T47D (cell line): ENCODE measurements at regions not wholly inside any gene's neighbourhood (a gene's known extent, or its start where the extent isn't known, plus 50 kb on each side); places are given as distances from the start of the nearest gene placed in this dataset.

ENCODE experiments used
- DNase-seq, 2 experiments: peaks; one replicate each; pipeline versions ENCODE4 v3.0.0 to v3.0.0-alpha.2; 2011 to 2012; ENCODE audit warnings: low read depth in 1 of 2, low spot score in 1 of 2
- JUND ChIP-seq: IDR thresholded peaks from 2 replicates; pipeline ENCODE4 v1.6.1; 2012; ENCODE audit warnings: low read depth
- in situ Hi-C: cut with HindIII; loops from 2 replicates; pipeline ENCODE4 v1.10.0; 2016; ENCODE audit warnings: low sequenced_read_pairs, low pct_unique_long_range_greater_than_20kb

- in situ Hi-C loops = no loop called here
- no peak for TF ChIP-seq JUND
- no peak for DNase-seq
Observed at GRCh38 chr16:64136314-64136713, 985.5 kb downstream of the CDH11 start.

GRCh38 chr16:64133366-64133765 is 988.5 kb downstream of the CDH11 start:
- no peak for TF ChIP-seq JUND
- in situ Hi-C loops = no loop called here
- DNase-seq = no peak

GRCh38 chr16:64132759-64133361 is 989.0 kb downstream of the CDH11 start:
- in situ Hi-C loops = no loop called here
- no peak for DNase-seq
- no peak for TF ChIP-seq JUND

GRCh38 chr16:64132190-64132589 is 989.7 kb downstream of the CDH11 start:
- DNase-seq = no peak
- in situ Hi-C loops = no loop called here
- TF ChIP-seq JUND = no peak

- TF ChIP-seq JUND = no peak
- DNase-seq = no peak
- in situ Hi-C loops = no loop called here
Observed at GRCh38 chr16:64131423-64131822, 990.4 kb downstream of the CDH11 start.

GRCh38 chr16:64130140-64130539 is 991.7 kb downstream of the CDH11 start:
- no peak for TF ChIP-seq JUND
- in situ Hi-C loops = no loop called here
- no peak for DNase-seq

GRCh38 chr16:64122177-64122576 is 999.7 kb downstream of the CDH11 start:
- in situ Hi-C loops = no loop called here
- no peak for DNase-seq
- TF ChIP-seq JUND = no peak

- in situ Hi-C loops = no loop called here
- DNase-seq = no peak
- TF ChIP-seq JUND = no peak
Observed at GRCh38 chr16:64121473-64121872, 1000.4 kb downstream of the CDH11 start.

- no peak for TF ChIP-seq JUND
- no peak for DNase-seq
- in situ Hi-C loops = no loop called here
Observed at GRCh38 chr16:64116151-64116550, 1005.7 kb downstream of the CDH11 start.

GRCh38 chr16:64109241-64109640 is 1012.6 kb downstream of the CDH11 start:
- no peak for DNase-seq
- TF ChIP-seq JUND = no peak
- in situ Hi-C loops = no loop called here

- in situ Hi-C loops = no loop called here
- DNase-seq = no peak
- TF ChIP-seq JUND = no peak
Observed at GRCh38 chr16:64102654-64103053, 1019.2 kb downstream of the CDH11 start.

- no peak for DNase-seq
- in situ Hi-C loops = no loop called here
- TF ChIP-seq JUND = no peak
Observed at GRCh38 chr16:64098451-64098850, 1023.4 kb downstream of the CDH11 start.

GRCh38 chr16:64096689-64097088 is 1025.2 kb downstream of the CDH11 start:
- in situ Hi-C loops = no loop called here
- DNase-seq = no peak
- no peak for TF ChIP-seq JUND

- in situ Hi-C loops = no loop called here
- no peak for TF ChIP-seq JUND
- DNase-seq = no peak
Observed at GRCh38 chr16:64094992-64095634, 1026.8 kb downstream of the CDH11 start.
